GM21390 (cell line): ENCODE measurements at regions not wholly inside any gene's neighbourhood (a gene's known extent, or its start where the extent isn't known, plus 50 kb on each side); places are given as distances from the start of the nearest gene placed in this dataset.

Source experiments
- ATAC-seq: cut with Tn5 transposase; IDR thresholded peaks from one replicate; pipeline ENCODE4 v1.9.1; 2021; ENCODE audit not compliant: unreplicated experiment

GRCh38 chr7:34269084-34269483 lies 363.7 kb downstream of the BMPER start:
- no peak for ATAC-seq

GRCh38 chr7:34275624-34276023 lies 370.3 kb downstream of the BMPER start:
- ATAC-seq: no peak

DNA sequence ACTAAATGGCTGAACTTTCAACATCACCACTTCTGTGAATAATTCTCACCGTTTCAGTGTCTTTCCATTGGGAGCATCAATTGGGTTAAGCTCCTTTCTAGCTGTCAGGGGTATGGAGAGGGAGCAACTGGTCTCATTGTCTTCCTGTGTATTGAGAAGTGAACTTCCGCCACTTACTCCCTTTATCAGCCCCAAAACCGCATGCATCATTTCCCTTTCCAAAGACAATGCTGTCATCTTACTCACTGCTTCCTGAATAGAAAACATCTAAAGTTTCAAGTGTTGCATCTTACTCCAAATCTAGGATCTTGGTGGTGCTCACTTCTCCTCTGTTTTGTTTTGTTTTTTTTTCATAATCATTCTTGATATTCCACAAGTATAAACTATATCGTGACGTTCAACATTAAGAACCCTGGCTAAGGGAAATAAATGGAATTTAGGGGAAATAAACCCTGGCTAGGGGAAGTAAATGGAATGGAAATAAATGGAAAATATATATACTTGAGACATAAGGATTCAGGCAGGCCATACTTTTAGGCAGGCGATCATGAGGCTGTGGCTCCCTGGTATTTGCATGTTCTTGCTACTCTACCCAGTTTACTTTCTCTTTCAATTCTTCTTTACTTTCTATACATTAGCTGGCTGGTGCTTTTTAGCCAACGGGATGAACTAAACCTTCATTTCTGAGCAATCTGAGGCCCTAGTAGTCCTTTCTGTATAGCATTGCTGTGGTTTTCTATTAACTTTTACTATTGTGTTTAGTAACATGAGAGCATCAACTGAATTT lies 371.9 kb downstream of the BMPER start:
- peak; percentile 65 for ATAC-seq

- ATAC-seq: no peak
Measured at GRCh38 chr7:34277803-34278199, 372.5 kb downstream of the BMPER start.

DNA sequence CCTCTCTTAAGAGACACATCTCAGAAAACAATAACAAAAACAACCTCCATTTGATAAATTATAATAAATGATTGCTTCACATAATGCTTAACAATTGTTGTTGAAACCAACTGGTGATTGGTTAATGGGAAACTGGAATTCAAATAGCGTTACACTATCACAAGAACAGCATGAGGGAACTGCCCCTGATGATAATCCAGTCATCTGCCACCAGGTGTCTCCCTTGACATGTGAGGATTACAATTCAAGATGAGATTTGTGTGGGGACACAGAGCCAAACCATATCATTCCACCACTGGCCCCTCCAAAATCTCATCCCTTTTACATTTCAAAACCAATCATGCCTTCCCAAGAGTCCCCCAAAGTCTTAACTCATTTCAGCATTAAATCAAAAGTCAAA lies 375.9 kb downstream of the BMPER start:
- ATAC-seq: no peak

DNA sequence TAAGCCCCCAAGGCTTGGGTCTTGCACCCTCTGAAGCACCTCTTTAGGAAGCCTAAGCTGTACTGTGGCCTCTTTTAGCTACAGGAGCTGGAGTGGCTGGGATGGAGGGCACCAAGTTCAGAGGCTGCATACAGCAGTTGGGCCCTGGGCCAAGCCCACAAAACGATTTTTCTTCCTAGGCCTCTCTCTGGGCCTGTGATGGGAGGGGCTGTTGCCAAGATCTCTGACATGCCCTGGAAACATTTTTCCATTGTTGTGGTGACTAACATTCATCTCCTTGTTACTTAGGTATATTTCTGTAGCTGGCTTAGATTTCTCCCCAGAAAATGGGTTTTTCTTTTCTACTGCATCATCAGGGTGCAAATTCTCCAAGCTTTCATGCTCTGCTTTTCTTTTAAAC lies 375.7 kb upstream of the NPSR1 start:
- no peak for ATAC-seq

- ATAC-seq: no peak
Measured at GRCh38 chr7:34296663-34297062, 361.4 kb upstream of the NPSR1 start.

DNA sequence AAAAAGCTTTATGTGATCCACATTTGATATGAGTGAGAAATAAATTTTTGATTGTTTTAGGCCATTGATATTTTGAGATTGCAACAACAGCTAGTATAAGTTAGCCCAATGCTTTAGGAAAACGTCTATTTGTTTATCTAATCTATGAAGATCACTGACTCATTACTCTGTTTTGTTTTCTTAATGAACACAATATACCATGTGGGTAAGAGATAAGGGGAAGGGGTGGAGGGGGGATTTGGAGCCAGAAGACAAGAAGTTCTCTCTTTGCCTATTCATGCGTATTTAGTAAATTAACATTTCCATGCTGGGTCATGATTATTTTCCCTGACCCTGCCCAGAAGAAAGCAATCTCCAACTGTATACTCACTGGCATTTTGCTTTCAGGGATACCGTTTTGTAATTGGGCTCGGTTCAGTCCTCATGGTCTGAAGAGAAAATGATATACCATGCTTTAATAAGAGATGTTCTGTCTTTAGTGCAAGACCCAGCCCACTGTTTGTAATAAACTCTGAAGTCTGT lies 359.5 kb upstream of the NPSR1 start:
- no peak for ATAC-seq

DNA sequence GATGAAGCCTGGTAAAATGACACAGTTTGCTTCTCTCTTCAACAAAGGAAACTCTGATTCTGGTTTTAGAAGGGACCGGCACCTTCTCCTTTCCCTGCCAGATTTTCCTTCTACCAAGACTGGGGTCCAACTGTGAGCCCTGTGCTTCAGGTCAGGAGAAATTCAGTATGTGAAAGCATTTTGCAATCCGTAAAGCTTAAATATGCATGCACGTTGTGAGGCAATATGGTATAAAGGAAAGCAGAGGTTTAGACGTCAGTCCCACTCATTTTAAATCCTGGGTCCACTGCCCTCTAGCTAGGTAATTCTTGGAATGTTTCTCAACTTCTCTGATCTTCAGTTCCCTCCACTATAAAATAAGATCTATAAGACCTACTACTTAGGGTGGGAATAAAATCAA lies 359.0 kb upstream of the NPSR1 start:
- ATAC-seq: no peak

DNA sequence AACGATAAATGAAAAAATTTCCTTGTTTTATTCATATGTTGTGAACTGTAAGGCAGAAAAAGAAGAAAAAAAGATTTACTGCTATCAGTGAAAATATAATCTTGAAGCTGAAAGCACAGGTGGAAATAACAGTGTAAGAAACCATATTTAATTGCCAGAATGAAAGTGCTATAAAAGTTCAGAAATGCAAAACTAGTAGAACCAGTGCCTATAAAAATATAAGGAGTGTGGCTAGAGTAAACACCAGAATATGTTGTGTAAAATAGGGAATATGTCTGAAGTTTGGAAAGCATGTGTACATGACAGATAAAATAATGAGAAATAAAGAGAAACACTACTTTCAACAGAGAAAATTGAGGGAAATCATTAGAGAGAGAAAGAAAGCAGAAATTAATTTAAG lies 350.5 kb upstream of the NPSR1 start:
- ATAC-seq: no peak

DNA sequence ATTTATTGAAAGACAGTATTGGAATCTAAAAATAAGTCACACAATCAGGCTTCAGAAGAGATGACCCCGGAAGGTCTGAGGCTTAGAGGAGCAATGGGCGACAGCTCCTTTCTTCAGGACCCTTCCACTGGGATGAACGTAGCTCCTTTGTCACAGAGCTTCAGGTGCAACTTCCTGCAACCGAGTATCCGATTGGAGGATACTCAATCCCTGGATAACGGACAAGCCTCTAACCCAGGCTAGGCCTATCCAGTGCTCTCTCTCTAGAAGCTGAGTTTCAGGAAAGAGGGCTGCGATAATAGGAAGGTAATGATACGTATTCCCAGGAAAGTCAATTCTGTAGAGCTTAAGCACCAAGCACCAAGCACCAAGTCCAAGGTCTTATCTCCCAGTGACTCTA lies 349.4 kb upstream of the NPSR1 start:
- no peak for ATAC-seq

- ATAC-seq: no peak
Measured at GRCh38 chr7:34309116-34309515, 348.9 kb upstream of the NPSR1 start.

GRCh38 chr7:34309584-34309983 lies 348.4 kb upstream of the NPSR1 start:
- ATAC-seq: no peak

- no peak for ATAC-seq
Measured at GRCh38 chr7:34311591-34311990, 346.4 kb upstream of the NPSR1 start.

DNA sequence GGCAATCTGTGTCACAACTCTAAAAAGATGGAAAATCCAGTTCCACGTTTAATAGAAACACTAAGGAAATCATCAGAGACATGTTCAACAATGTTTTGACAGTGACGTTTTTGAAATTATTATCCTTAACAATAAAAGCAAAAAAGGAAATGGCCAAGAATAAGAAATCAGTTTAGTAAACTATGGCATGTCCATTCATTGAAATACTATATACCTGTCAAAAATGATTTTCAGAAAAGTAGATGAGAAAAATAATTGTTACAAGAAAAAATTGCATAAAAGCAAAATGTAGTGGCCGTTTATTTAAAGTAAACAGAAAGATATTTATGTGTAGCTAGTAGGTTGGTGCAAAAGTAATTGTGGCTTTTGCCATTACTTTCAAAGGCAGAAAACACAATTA lies 345.4 kb upstream of the NPSR1 start:
- ATAC-seq: no peak

- ATAC-seq: no peak
Measured at GRCh38 chr7:34313289-34313688, 344.7 kb upstream of the NPSR1 start.

- ATAC-seq: no peak
Measured at GRCh38 chr7:34315032-34315431, 343.0 kb upstream of the NPSR1 start.

GRCh38 chr7:34317039-34317438 lies 341.0 kb upstream of the NPSR1 start:
- no peak for ATAC-seq

GRCh38 chr7:34320412-34320811 lies 337.6 kb upstream of the NPSR1 start:
- no peak for ATAC-seq

GRCh38 chr7:34320926-34321661 lies 336.9 kb upstream of the NPSR1 start:
- ATAC-seq: peak; percentile 96

- no peak for ATAC-seq
Measured at GRCh38 chr7:34322841-34323240, 335.2 kb upstream of the NPSR1 start.

GRCh38 chr7:34327681-34328080 lies 330.3 kb upstream of the NPSR1 start:
- no peak for ATAC-seq
